Left lung (tissue), 4 donors: ENCODE measurements at regions not wholly inside any gene's neighbourhood (a gene's known extent, or its start where the extent isn't known, plus 50 kb on each side); places are given as distances from the start of the nearest gene placed in this dataset.

Experiments
- ATAC-seq: fragments of 200-7000 bp; cut with Tn5 transposase; one replicate; pipeline ENCODE4 v1.9.1; 2020; ENCODE audit warnings: moderate library complexity
- DNase-seq, 4 donors: peaks; one replicate each; pipeline ENCODE4 v3.0.0-alpha.2; 2013 to 2020
- H3K27ac ChIP-seq, 2 donors: fragments of 200-600 bp; sonication (generic) in 1 of 2; one replicate each; pipeline versions ENCODE4 v1.5.0 to v1.8.0; 2020 to 2021
- H3K27me3 ChIP-seq, 2 donors: fragments of 200-600 bp; sonication (generic) in 1 of 2; one replicate each; pipeline versions ENCODE4 v1.5.0 to v1.8.0; 2020 to 2021
- H3K36me3 ChIP-seq, 2 donors: fragments of 200-600 bp; sonication (generic) in 1 of 2; one replicate each; pipeline versions ENCODE4 v1.5.0 to v1.8.0; 2020 to 2021
- H3K4me1 ChIP-seq, 2 donors: fragments of 200-600 bp; one replicate each; pipeline ENCODE4 v1.8.0; 2021
- H3K4me3 ChIP-seq, 2 donors: fragments of 200-600 bp; sonication (generic) in 1 of 2; one replicate each; pipeline versions ENCODE4 v1.5.0 to v1.8.0; 2020 to 2021; ENCODE audit warnings: mild to moderate bottlenecking in 1 of 2
- H3K9me3 ChIP-seq, 2 donors: fragments of 200-600 bp; sonication (generic) in 1 of 2; one replicate each; pipeline versions ENCODE4 v1.5.0 to v1.8.0; 2020 to 2021
- intact Hi-C, 2 donors: fragments of 100-400 bp; cut with DNase I; formaldehyde crosslinking; loops; one replicate each; pipeline versions ENCODE4 v1.11.2 to v1.14.2; 2022
- TF ChIP-seq, protein P1 (sequence below), 2 donors: fragments of 200-600 bp; sonication (generic) in 1 of 2; IDR thresholded peaks; one replicate each; pipeline versions ENCODE4 v1.5.0 to v1.8.0; 2021; ENCODE audit warnings: antibody characterized with exemption in 2 of 2
- donor health status: DM: no; HTN: yes; CAD: no.
- donor health status: DM: no; HTN: no; CAD: no.

DNA sequence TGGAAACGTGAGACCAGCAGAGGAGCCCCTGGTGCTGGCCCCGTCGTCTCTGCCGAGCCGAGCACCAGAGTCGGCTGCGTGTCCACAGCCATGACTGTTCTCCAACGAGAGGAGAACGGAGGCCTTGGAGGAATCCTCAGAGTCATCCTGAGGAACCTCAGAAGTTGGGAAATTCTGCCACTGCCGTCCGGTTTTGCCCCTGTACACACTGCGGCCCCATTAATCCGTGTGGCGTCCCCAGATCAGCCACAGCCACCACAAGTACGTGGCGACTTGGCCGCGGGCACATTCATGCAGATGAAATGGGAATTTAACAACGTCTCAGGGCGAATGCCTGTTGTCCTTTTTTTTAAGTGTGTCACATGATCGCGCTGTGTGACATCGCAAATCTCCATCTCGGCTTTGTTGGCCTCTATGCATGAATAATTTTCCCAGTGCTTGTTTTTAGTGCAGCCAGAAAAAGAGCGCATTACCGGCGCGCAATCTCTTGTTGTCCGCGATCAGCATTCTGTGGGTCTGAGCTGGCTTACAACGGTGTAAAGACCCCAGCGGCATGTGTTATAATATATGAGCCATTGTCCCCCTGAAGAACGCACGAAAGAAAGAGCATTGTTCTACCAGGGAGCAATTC, 323.0 kb upstream of the IRX4 start:
- ATAC-seq, result no peak
- no peak for DNase-seq
- no peaks in the 10 kb centered on the region for H3K9me3 ChIP-seq
- peaks cover 0 to 9% of the 10 kb centered on the region in 2 donors for H3K27me3 ChIP-seq
- H3K4me1 ChIP-seq, result no peaks in the 10 kb centered on the region
- H3K36me3 ChIP-seq, result no peaks in the 10 kb centered on the region
- TF ChIP-seq, protein P1, sequence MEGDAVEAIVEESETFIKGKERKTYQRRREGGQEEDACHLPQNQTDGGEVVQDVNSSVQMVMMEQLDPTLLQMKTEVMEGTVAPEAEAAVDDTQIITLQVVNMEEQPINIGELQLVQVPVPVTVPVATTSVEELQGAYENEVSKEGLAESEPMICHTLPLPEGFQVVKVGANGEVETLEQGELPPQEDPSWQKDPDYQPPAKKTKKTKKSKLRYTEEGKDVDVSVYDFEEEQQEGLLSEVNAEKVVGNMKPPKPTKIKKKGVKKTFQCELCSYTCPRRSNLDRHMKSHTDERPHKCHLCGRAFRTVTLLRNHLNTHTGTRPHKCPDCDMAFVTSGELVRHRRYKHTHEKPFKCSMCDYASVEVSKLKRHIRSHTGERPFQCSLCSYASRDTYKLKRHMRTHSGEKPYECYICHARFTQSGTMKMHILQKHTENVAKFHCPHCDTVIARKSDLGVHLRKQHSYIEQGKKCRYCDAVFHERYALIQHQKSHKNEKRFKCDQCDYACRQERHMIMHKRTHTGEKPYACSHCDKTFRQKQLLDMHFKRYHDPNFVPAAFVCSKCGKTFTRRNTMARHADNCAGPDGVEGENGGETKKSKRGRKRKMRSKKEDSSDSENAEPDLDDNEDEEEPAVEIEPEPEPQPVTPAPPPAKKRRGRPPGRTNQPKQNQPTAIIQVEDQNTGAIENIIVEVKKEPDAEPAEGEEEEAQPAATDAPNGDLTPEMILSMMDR (IDR thresholded peaks at IDR 0.05), result no peak
- H3K27ac ChIP-seq, result no peak overlapping the region
- intact Hi-C loops, result no loop called here
- no peak overlapping the region for H3K4me3 ChIP-seq

- Histone ChIP-seq H3K27me3 (peaks cover 0 to 9% of the 10 kb centered on the region in 2 donors), H3K36me3 (no peaks in the 10 kb centered on the region), H3K27ac (no peak overlapping the region), H3K9me3 (no peaks in the 10 kb centered on the region), H3K4me3 (no peak overlapping the region), H3K4me1 (no peaks in the 10 kb centered on the region)
- intact Hi-C loops, result no loop called here
- DNase-seq (no peak), ATAC-seq (no peak)
- TF ChIP-seq, protein P1 (IDR thresholded peaks at IDR 0.05), result no peak
Observed at GRCh38 chr5:2205185-2205585, 322.5 kb upstream of the IRX4 start.

DNA sequence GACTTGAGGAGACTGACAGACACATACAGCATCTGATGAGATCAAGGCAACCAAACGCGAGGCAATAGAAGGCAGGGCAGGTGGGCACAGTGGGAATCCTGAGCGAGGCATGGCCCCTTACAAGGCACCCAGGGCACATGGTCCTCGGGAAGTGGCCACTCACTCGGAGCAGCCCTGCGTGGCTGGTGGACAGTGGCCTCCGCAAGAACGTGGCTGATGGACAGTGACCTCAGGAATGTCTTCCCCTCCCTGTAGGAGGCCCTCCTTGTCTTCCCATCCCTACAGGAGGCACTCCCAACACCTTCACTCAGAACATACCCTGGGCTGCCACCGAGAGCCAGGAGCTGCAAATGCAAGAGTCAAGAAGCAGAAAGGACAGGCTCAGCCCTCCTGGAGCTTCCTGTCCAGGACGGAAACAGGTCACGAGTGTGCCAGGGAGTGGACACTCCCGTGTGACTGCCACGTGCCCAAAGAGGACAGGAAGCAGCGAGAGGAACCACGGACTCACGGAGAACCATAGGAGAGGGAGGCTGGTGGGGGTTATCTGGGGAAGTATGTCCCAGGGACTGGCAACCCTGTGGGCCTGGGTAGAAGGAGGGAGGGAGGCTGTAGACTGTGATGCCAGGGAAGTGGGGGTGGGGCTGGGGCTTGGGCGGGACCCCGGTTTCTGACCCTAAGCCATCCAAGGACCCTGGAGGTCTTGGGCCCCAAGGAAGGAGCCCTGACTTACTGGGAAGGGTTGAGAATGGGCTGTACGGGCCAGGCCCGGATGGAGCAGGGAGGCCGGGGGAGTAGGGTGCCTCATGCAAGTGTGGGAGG, 321.9 kb upstream of the IRX4 start:
- Histone ChIP-seq H3K4me1 (no peaks in the 10 kb centered on the region), H3K27ac (no peak overlapping the region), H3K27me3 (peaks cover 0 to 9% of the 10 kb centered on the region in 2 donors), H3K9me3 (no peaks in the 10 kb centered on the region), H3K36me3 (no peaks in the 10 kb centered on the region), H3K4me3 (no peak overlapping the region)
- ATAC-seq (no peak), DNase-seq (no peak)
- TF ChIP-seq, protein P1 (IDR thresholded peaks at IDR 0.05), result no peak
- intact Hi-C loops, result no loop called here

DNA sequence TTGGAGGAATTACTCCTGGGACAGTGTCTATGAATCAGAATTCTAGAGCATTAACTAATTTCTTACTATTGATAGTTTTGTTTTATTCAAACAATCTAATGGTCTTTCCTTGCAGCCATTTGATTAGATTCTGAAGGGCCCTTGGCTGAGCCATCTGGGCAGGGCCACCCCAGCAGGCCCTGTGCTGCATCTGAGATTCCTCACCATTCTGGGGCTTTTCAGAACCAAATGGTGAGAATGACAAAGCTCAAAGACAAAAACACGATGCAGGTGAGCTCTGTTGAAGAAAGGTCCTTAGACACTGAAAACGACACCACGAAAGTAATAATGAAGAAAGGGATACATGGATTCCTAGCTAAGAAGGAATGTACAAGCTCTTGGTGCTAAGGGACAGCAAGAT, 321.0 kb upstream of the IRX4 start:
- TF ChIP-seq, protein P1 (IDR thresholded peaks at IDR 0.05), result no peak
- no peak for DNase-seq
- Histone ChIP-seq H3K4me1 (no peaks in the 10 kb centered on the region), H3K27me3 (peaks cover 0 to 9% of the 10 kb centered on the region in 2 donors), H3K4me3 (no peak overlapping the region), H3K9me3 (no peaks in the 10 kb centered on the region), H3K36me3 (no peaks in the 10 kb centered on the region), H3K27ac (no peak overlapping the region)
- intact Hi-C loops, result no loop called here
- ATAC-seq, result no peak

DNA sequence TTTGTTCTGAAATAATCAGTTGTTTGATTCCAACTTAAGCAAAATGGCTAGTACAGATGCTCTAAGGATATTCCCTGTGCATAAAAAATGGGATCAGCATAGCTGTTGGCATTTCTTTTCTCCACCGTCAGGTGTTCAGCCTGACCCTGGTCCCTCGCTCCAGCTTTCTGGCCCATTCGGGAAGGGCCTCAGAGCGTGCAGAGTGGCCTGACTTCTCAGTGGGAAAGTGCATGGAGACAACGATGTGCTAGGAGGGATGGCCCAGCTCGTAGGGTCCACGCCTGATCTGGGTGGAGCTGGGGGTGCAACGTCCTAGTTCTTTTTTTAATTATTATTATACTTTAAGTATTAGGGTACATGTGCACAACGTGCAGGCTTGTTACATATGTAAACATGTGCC, 319.1 kb upstream of the IRX4 start:
- H3K4me1 ChIP-seq, result no peaks in the 10 kb centered on the region
- no peaks in the 10 kb centered on the region for H3K36me3 ChIP-seq

More for the DNA sequence above, 319.1 kb upstream of the IRX4 start:
- no peaks in the 10 kb centered on the region for H3K9me3 ChIP-seq
- H3K27me3 ChIP-seq, result peaks cover 0 to 7% of the 10 kb centered on the region in 2 donors
- DNase-seq (no peak), ATAC-seq (no peak)
- H3K4me3 ChIP-seq, result no peak overlapping the region
- H3K27ac ChIP-seq, result no peak overlapping the region
- TF ChIP-seq, protein P1 (IDR thresholded peaks at IDR 0.05), result no peak
- intact Hi-C loops, result no loop called here
